Activated T-helper 2 cell treated with anti-CD3 and anti-CD28 coated beads, Interferon-gamma antibody, Interleukin-2, Interleukin-4, amounts not matched to agents 10 μg/mL and 5 μg/mL and 100 μg/mL, durations not matched to agents 14 hours and 24 hours and 36 hours (primary cell): ENCODE measurements at regions not wholly inside any gene's neighbourhood (a gene's known extent, or its start where the extent isn't known, plus 50 kb on each side); places are given as distances from the start of the nearest gene placed in this dataset.
"Not testable (repeated sequence)": the region's sequence is repeated elsewhere in the genome, so short reads cannot be mapped to it uniquely, and the experiment has no call there.

Experiments
- DNase-seq: peaks from one replicate; pipeline ENCODE4 v3.0.0; 2021; ENCODE audit warnings: low spot score
- H3K27ac Mint-ChIP-seq: one replicate; pipeline ENCODE4 v1.8.0; 2021; ENCODE audit warnings: mixed read lengths
- H3K27me3 Mint-ChIP-seq: one replicate; pipeline ENCODE4 v1.8.0; 2021; ENCODE audit warnings: low read depth, mixed read lengths
- H3K36me3 Mint-ChIP-seq: one replicate; pipeline ENCODE4 v1.8.0; 2021; ENCODE audit warnings: low read depth, mixed read lengths
- H3K4me1 Mint-ChIP-seq: one replicate; pipeline ENCODE4 v1.8.0; 2021; ENCODE audit warnings: low read depth, mixed read lengths
- H3K4me3 Mint-ChIP-seq: one replicate; pipeline ENCODE4 v1.8.0; 2021; ENCODE audit warnings: low read depth, mild to moderate bottlenecking, moderate library complexity, mixed read lengths
- H3K9me3 Mint-ChIP-seq: one replicate; pipeline ENCODE4 v1.8.0; 2021; ENCODE audit warnings: mixed read lengths
- intact Hi-C: fragments of 100-400 bp; cut with micrococcal nuclease; formaldehyde crosslinking; loops from one replicate; pipeline ENCODE4 v1.15.1; 2023

GRCh38 chr5:110956280-110956912 lies 115.1 kb upstream of the TSLP start:
- intact Hi-C loops: no loop called here
- H3K27ac Mint-ChIP-seq: no peak overlapping the region
- no peaks in the 10 kb centered on the region for H3K4me1 Mint-ChIP-seq
- DNase-seq: no peak
- no peaks in the 10 kb centered on the region for H3K9me3 Mint-ChIP-seq
- no peaks in the 10 kb centered on the region for H3K27me3 Mint-ChIP-seq
- H3K36me3 Mint-ChIP-seq: no peaks in the 10 kb centered on the region
- no peak overlapping the region for H3K4me3 Mint-ChIP-seq

GRCh38 chr5:110956913-110957813 lies 114.3 kb upstream of the TSLP start:
- intact Hi-C loops: no loop called here
- DNase-seq: no peak
- no peaks in the 10 kb centered on the region for H3K4me1 Mint-ChIP-seq
- no peaks in the 10 kb centered on the region for H3K9me3 Mint-ChIP-seq
- H3K36me3 Mint-ChIP-seq: no peaks in the 10 kb centered on the region
- no peaks in the 10 kb centered on the region for H3K27me3 Mint-ChIP-seq
- H3K27ac Mint-ChIP-seq: no peak overlapping the region
- H3K4me3 Mint-ChIP-seq: no peak overlapping the region

- Mint-ChIP-seq H3K9me3 (no peaks in the 10 kb centered on the region), H3K4me1 (no peaks in the 10 kb centered on the region), H3K27me3 (no peaks in the 10 kb centered on the region), H3K36me3 (no peaks in the 10 kb centered on the region), H3K27ac (no peak overlapping the region), H3K4me3 (no peak overlapping the region)
- intact Hi-C loops: no loop called here
- no peak for DNase-seq
Observed at GRCh38 chr5:110957934-110958333, 113.6 kb upstream of the TSLP start.

- no peak overlapping the region for H3K4me3 Mint-ChIP-seq
- intact Hi-C loops: no loop called here
- no peaks in the 10 kb centered on the region for H3K4me1 Mint-ChIP-seq
- H3K27me3 Mint-ChIP-seq: no peaks in the 10 kb centered on the region
- no peak overlapping the region for H3K27ac Mint-ChIP-seq
- no peaks in the 10 kb centered on the region for H3K36me3 Mint-ChIP-seq
- no peaks in the 10 kb centered on the region for H3K9me3 Mint-ChIP-seq
- no peak for DNase-seq
Observed at GRCh38 chr5:110963495-110963894, 108.0 kb upstream of the TSLP start.

GRCh38 chr5:110965773-110966581 lies 105.5 kb upstream of the TSLP start:
- Mint-ChIP-seq H3K27ac (no peak overlapping the region), H3K4me3 (no peak overlapping the region), H3K27me3 (no peaks in the 10 kb centered on the region), H3K36me3 (no peaks in the 10 kb centered on the region), H3K9me3 (no peaks in the 10 kb centered on the region), H3K4me1 (no peaks in the 10 kb centered on the region)
- no peak for DNase-seq
- intact Hi-C loops: no loop called here

GRCh38 chr5:110968246-110969005 lies 103.1 kb upstream of the TSLP start:
- intact Hi-C loops: no loop called here
- Mint-ChIP-seq H3K4me3 (no peak overlapping the region), H3K4me1 (no peaks in the 10 kb centered on the region), H3K9me3 (no peaks in the 10 kb centered on the region), H3K27ac (no peak overlapping the region), H3K27me3 (no peaks in the 10 kb centered on the region), H3K36me3 (no peaks in the 10 kb centered on the region)
- no peak for DNase-seq

GRCh38 chr5:110969502-110969901 lies 102.0 kb upstream of the TSLP start:
- no peak for DNase-seq
- intact Hi-C loops: no loop called here

GRCh38 chr5:110973510-110973909 lies 98.0 kb upstream of the TSLP start:
- H3K4me1 Mint-ChIP-seq: no peaks in the 10 kb centered on the region
- H3K36me3 Mint-ChIP-seq: no peaks in the 10 kb centered on the region
- no peak overlapping the region for H3K27ac Mint-ChIP-seq
- intact Hi-C loops: no loop called here
- H3K4me3 Mint-ChIP-seq: no peak overlapping the region
- no peak for DNase-seq
- H3K27me3 Mint-ChIP-seq: no peaks in the 10 kb centered on the region
- H3K9me3 Mint-ChIP-seq: no peaks in the 10 kb centered on the region

More at GRCh38 chr5:110969502-110969901, 102.0 kb upstream of the TSLP start:
- Mint-ChIP-seq H3K4me3 (no peak overlapping the region), H3K36me3 (no peaks in the 10 kb centered on the region), H3K9me3 (no peaks in the 10 kb centered on the region), H3K27me3 (no peaks in the 10 kb centered on the region), H3K4me1 (no peaks in the 10 kb centered on the region), H3K27ac (no peak overlapping the region)

GRCh38 chr5:110977915-110978314 lies 93.6 kb upstream of the TSLP start:
- no peak for DNase-seq
- H3K27ac Mint-ChIP-seq: no peak overlapping the region
- no peaks in the 10 kb centered on the region for H3K4me1 Mint-ChIP-seq
- no peaks in the 10 kb centered on the region for H3K36me3 Mint-ChIP-seq
- H3K27me3 Mint-ChIP-seq: no peaks in the 10 kb centered on the region
- intact Hi-C loops: no loop called here
- no peaks in the 10 kb centered on the region for H3K9me3 Mint-ChIP-seq
- no peak overlapping the region for H3K4me3 Mint-ChIP-seq

GRCh38 chr5:110985882-110986281 lies 85.6 kb upstream of the TSLP start:
- peaks cover 15% of the 10 kb centered on the region for H3K9me3 Mint-ChIP-seq
- H3K36me3 Mint-ChIP-seq, H3K27me3 Mint-ChIP-seq, H3K27ac Mint-ChIP-seq, intact Hi-C loops, H3K4me1 Mint-ChIP-seq, DNase-seq, H3K4me3 Mint-ChIP-seq: not testable (repeated sequence)

GRCh38 chr5:110987573-110987972 lies 83.9 kb upstream of the TSLP start:
- DNase-seq, H3K36me3 Mint-ChIP-seq, H3K27ac Mint-ChIP-seq, H3K4me3 Mint-ChIP-seq, H3K27me3 Mint-ChIP-seq, H3K4me1 Mint-ChIP-seq, intact Hi-C loops: not testable (repeated sequence)
- H3K9me3 Mint-ChIP-seq: peaks cover 15% of the 10 kb centered on the region

- Mint-ChIP-seq H3K27me3 (no peaks in the 10 kb centered on the region), H3K9me3 (no peaks in the 10 kb centered on the region), H3K27ac (no peak overlapping the region), H3K4me3 (no peak overlapping the region), H3K36me3 (no peaks in the 10 kb centered on the region), H3K4me1 (no peaks in the 10 kb centered on the region)
- DNase-seq: no peak
- intact Hi-C loops: no loop called here
Observed at GRCh38 chr5:110996742-110997141, 74.8 kb upstream of the TSLP start.
